ENCODE measurements at regions not wholly inside any gene's neighbourhood (a gene's known extent, or its start where the extent isn't known, plus 50 kb on each side); places are given as distances from the start of the nearest gene placed in this dataset.

DNA sequence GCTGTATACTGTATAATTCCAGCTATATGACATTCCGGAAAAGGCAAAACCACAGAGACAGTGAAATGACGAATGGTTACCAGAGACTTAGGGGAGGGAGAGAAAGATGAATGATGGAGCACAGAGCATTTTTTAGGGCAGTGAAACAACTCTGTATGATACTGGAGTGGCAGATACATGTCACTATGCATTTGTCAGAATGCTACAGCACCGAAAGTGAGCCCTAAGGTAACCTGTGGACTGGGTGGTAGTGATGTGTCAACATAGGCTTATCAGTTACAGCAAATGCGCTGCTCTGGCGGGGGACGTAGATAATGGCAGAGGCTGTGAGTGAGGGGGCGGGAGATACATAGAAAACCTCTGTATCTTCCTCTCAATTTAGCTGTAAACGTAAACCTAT, 201.3 kb upstream of the SSTR4 start (continued):
- TF ChIP-seq RUNX1 (IDR thresholded peaks at IDR 0.05; ENCODE audit: low read depth) (no peak), PKNOX1 (IDR thresholded peaks at IDR 0.05) (peak; percentile 93), HEY1 (CRISPR knock-in tag; IDR thresholded peaks at IDR 0.05; ENCODE audit: borderline replicate concordance) (no peak), NFIX (CRISPR knock-in tag; IDR thresholded peaks at IDR 0.05; ENCODE audit: low read depth) (no peak), ATF7 (IDR thresholded peaks at IDR 0.05) (peak; percentile 67), ZNF444 (CRISPR knock-in tag; IDR thresholded peaks at IDR 0.05) (no peak), ZNF699 (CRISPR knock-in tag; IDR thresholded peaks at IDR 0.05; ENCODE audit: insufficient replicate concordance) (no peak), HMBOX1 (IDR thresholded peaks at IDR 0.05) (peak; percentile 72; the same call in 1 of the 2 replicates), MBD2 (IDR thresholded peaks at IDR 0.05; ENCODE audit: borderline replicate concordance, low read depth) (peak; percentile 33; the same call in 1 of the 2 replicates), ZBTB8A (IDR thresholded peaks at IDR 0.05; ENCODE audit: partially characterized antibody) (peak; percentile 12), BRCA1 (IDR thresholded peaks at IDR 0.05) (no peak), BRCA1 (CRISPR knock-in tag; IDR thresholded peaks at IDR 0.05) (no peak), NR0B1 (IDR thresholded peaks at IDR 0.05; ENCODE audit: partially characterized antibody) (no peak), ZNF165 (CRISPR knock-in tag; IDR thresholded peaks at IDR 0.05; ENCODE audit: borderline replicate concordance) (no peak), SRSF3 (IDR thresholded peaks at IDR 0.05; ENCODE audit: insufficient read depth, low read length) (no peak), NR2C1 (IDR thresholded peaks at IDR 0.05) (no peak), NR2C1 (tag; IDR thresholded peaks at IDR 0.05) (no peak), TAL1 (IDR thresholded peaks at IDR 0.05) (peak; percentile 90), SMC3 (conservative IDR thresholded peaks at IDR 0.05; ENCODE audit: insufficient read depth, low read depth, low read length) (no peak), BMI1 (IDR thresholded peaks at IDR 0.05; ENCODE audit: low read length) (no peak), RFX1 (IDR thresholded peaks at IDR 0.05) (peak; percentile 9; the same call in 1 of the 2 replicates), IRF9 (tag; IDR thresholded peaks at IDR 0.05) (no peak), HNRNPK (IDR thresholded peaks at IDR 0.05; ENCODE audit: low read depth, low read length, poor library complexity, severe bottlenecking) (no peak), ZNF445 (CRISPR knock-in tag; IDR thresholded peaks at IDR 0.05; ENCODE audit: low read depth) (no peak), ILK (tag; IDR thresholded peaks at IDR 0.05; ENCODE audit: borderline replicate concordance, low read depth) (no peak), ZNF134 (CRISPR knock-in tag; conservative IDR thresholded peaks at IDR 0.05) (no peak), ZBED1 (IDR thresholded peaks at IDR 0.05) (no peak), EGR1 (conservative IDR thresholded peaks at IDR 0.05) (peak; percentile 97), BRD4 (IDR thresholded peaks at IDR 0.05) (no peak), FOXM1 (IDR thresholded peaks at IDR 0.05; ENCODE audit: low read depth) (peak; percentile 77), FOXM1 (CRISPR knock-in tag; IDR thresholded peaks at IDR 0.05; ENCODE audit: low read depth) (no peak)

All from K562 (cell line).